ENCODE measurements at regions not wholly inside any gene's neighbourhood (a gene's known extent, or its start where the extent isn't known, plus 50 kb on each side); places are given as distances from the start of the nearest gene placed in this dataset.

DNA sequence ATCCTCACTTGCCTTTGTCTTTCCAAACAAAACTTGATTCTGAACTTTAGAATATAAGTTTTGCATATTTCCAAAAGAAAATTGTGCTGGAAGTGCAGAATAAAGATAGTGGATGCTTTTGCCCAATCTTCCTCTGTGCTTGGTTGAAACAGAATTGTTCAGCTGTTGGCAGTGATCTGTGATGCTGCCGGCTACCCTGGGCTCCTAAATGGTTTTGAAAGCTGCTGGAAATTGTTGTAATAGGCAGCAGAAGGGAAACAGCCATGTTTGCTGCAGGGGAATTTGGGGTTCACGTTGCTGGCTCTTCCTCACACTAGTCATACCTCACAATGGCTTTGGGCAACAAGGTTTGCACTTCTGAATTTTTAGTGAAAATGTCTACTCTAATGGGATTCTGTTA lies 398.0 kb downstream of the RAPGEF2 start:
- no peak for DNase-seq (ENCODE audit: low spot score)

DNA sequence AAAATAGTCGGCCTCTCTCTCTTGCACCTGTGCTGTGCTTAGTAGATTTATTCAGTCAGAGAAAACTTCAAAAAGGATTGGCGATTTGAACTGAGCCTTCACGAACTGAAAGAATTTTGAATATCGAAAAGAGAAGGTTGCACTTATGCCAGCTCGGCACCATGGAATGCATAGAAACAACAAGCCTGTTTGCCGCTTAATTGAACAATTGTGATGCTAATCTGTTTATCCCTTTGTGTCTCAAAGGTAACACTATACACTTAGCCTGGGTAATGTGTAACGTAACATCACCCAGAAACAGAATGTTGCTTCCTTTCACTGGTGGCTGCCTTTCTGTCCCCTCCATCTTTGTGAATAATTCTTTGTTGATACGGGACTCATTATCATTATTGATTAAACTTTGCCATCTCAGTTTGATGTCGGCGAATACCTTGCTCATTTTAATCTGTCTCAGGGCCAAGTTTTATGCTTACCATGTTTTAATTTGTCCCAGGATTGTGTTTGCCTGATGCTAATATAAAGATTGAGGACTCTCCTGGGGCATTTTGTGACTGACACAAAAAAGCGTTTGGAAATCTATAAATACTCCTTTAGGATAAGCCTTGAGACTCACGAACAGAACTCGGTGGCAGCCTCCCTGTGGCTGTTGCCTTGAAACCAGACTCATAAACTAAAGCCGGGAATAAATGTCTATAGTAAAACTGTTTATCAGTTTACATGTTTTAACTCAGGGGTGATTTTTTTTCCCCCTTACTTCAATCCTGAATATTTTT lies 400.5 kb downstream of the RAPGEF2 start:
- no peak for DNase-seq (ENCODE audit: low spot score)

DNA sequence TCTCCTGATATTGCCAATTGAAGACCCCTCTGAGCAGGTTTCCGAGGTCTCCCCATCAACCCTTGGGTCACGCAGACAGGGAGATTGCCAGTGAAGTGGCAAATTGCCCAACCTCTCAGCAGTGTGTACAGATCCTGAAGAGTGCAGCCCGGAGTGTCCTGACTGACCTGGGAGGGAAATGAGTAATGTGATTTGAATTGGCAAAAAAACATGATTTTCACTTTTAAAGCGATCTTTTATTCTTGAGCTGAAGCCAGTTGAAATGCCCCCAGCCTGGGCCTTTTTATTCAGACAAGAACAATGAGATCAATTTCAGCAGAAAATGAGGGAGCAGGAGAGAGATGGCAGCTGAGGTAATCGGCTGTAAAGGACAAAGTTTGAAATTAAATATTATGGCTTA lies 401.8 kb downstream of the RAPGEF2 start:
- no peak for DNase-seq (ENCODE audit: low spot score)

DNA sequence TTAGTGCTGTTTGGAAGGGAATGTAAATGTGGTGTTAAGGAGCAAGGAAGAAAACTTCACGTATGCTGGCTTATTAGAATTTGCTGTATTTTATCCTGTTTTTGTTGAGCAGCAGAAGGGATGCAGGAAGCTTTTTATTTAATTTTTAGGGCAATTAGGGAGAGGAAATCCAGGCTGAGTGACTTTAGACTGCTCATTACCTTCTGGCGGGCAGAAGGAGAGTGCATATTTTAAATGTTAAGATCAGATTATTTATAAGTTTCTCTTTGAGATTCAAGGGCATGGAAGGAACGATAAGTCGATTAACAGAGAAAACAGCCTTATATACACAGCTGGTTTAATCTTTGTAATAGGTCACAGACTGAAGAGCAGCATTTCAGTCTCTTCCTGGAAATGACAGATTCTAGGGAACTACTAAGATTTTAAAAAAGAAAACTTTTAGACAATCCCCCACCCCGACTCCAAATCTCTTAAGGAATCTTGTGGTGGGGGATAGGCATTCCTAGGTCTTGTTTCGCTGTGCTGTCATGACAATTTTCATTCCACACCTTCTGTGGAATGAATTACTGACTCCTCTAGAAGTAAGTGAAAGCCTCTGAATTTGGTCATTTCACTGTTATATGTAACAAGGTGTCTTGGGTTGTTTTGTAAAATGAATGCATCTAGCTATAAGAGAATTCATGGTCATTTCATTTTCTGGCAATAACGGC lies 402.5 kb downstream of the RAPGEF2 start:
- DNase-seq (ENCODE audit: low spot score): no peak

DNA sequence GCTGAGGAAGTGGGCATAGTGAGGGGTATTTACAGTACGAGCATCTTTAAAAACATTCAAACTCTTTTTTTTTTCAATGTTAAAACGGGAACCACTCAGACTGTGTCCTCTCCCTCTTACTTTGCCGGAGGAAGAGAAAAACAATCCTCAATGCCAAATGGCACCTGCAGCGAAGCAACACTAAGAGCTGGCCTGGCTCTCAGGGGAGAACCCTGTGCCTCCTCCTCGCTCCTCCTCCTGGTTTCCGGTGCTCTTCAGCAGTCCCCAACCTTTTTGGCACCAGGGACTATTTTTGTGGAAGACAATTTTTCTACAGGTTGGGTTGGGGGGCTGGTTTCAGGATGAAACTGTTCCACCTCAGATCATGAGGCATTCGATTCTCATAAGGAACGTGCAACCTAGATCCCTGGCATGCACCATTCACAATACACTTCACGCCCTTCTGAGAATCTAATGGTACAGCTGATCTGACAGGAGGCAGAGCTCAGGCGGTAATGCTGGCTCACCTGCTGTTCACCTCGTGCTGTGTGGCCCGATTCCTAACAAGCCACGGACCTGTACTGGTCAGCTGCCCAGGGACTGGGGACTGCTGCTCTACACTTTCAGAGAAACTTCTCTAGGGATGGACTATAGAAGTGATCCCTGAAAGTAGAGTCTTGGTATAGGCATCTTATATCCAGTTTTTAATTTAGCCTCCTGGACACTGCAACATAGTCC lies 404.1 kb downstream of the RAPGEF2 start:
- DNase-seq (ENCODE audit: low spot score): no peak

DNA sequence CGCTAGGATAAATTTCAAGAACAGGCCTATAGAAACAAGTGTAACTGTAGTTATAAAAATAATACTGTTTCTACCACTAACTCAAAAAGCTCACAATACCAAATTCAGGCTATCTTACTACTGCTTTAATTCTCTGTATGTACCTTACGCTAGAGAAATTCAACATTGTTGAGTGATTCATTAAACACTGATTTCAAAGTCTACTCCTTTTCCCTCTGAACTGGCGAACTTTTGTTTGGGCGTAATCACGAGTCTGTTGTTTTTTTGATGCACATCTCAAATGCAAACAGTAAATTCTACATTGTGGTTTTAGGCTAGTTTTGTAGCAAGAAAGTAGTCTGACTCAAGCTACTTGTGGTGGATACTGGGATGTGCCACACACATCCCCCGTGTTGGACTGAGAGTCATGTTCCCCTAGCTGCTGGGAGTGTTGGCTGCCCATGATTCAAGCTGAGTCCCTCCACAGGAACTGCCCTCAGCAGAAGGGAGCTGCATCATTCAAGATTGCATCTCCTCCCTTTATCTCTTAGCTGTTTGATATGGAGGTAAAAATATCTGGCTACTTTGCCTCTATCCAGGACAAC lies 406.1 kb downstream of the RAPGEF2 start:
- no peak for DNase-seq (ENCODE audit: low spot score)

DNA sequence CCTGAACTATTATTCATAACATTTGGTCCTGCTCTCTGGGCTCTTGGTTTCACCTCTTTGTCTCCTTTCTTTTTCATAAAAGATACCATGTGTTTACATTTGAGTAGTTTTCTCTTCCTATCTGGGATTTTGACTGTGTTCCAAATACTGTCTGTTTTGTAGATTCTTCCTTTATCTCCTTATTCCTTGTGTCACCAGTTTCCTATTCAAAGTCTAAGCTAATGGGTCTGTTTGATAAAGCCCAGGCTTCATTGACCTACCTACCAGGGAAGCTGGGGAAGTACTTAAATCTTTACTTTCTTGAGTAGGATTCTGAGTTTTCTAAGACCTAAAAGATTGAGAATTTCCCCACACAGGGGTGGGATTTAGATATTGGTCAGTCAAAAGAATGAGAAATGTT lies 409.5 kb downstream of the RAPGEF2 start:
- no peak for DNase-seq (ENCODE audit: low spot score)

DNA sequence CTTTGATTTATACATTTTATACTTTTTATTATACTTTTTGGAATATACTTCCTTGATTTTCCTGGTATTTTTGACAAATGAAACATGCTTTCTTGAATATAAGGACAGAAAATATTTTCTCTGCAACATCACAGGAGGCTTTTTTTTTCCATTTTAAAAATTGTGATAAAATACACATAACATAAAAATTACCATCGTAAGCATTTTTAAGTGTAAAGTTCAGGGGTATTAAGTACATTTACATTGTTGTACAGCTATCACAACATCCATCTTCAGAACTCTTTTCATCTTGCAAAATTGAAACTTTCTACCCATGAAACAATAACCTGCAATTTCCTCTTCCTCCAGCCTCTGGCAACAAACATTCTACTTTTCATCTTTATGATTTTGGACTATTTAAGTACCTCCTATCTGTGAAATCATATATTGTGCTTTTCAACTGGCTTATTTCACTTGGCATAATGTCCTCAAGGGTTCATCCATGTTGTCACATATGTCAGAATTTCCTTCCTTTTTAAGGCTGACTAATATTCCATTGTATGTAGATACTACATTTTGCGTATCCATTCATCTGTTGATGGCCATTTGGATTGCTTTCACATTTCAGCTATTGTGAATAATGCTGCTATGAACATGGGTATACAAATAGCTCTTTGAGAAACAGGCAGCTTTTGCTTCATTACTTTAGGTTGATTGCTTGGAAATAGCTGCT lies 412.6 kb downstream of the RAPGEF2 start:
- DNase-seq (ENCODE audit: low spot score): no peak

DNA sequence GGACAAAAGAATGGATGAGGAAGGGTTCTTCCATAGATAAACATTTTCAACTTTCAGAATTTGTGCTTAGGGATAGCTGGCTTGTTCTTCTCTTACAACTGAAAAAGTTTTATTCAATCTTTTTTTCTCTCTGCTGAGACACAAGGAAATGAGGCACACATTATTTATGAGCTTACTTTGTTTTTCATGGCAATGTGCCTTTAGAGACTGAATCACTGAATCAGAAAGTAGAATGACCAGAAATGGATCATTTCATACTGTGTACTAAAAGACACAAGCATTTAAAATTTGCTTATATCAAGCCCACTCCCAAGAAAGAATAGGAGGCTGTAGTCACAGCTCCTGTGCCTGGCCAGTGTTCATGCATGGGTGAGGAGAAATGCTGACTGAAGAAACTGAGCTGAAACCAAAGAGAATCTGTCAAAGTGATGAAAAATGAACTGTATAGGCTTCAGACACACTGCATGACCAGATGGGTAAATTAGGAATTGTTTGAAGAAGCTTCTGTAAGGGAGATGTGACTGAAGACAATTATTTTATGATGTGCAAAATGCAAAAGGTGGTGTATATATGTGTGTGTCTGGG lies 413.8 kb downstream of the RAPGEF2 start:
- no peak for DNase-seq (ENCODE audit: low spot score)

DNA sequence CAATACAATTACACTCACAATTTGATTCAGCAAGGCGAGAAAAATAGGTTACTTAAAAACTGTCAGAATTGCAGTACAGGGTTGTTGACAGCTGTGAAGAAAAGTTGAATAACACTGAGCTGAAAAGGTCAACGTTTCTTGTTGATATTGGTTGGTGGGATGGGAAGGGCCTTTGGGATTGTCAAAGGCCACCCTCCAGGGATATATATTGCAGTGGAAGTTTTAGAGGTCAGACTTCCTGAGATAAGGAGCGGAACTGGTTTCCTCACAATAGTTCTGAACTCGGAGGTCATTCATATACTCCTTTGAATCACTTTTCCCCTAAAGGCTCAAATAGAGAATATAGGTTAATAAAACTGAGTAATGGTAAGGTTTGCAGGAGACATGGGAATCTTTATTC lies 417.2 kb downstream of the RAPGEF2 start:
- DNase-seq (ENCODE audit: low spot score): no peak

DNA sequence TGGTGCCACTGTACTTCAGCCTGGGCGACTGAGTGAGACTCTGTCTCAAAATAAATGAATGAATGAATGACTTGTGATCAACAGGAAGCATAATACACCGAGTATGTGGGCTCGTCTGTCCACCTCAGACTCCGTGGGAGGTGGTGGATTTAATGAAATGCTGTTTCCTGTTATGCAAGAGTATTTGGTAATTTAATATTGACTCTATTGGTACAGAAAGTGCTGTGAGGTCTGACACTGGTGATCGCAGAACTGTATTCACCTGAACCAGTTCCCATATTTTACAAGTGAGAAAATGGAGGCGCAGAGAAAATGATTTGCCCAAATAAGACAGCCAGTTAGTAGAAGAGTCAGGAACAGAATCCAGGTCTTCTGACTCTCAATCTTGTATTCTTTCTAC lies 423.3 kb downstream of the RAPGEF2 start:
- DNase-seq (ENCODE audit: low spot score): no peak

DNA sequence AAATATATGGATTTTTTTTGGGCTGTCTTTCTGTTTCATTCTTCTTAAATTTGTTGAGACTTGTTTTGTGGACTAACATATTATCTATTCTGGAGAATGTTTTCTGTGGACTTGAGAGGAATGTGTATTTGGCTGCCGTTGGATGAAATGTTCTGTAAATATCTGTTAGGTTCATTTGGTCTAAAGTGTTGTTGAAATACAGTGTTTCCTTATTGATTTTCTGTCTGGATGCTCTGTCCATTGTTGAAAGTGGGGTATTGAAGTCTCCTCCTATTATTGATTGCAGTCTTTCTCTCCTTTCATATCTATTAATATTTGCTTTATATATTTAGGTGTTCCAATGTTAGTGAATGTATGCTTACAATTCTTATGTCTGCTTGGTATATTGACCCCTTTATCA lies 431.8 kb downstream of the RAPGEF2 start:
- no peak for DNase-seq (ENCODE audit: low spot score)

DNA sequence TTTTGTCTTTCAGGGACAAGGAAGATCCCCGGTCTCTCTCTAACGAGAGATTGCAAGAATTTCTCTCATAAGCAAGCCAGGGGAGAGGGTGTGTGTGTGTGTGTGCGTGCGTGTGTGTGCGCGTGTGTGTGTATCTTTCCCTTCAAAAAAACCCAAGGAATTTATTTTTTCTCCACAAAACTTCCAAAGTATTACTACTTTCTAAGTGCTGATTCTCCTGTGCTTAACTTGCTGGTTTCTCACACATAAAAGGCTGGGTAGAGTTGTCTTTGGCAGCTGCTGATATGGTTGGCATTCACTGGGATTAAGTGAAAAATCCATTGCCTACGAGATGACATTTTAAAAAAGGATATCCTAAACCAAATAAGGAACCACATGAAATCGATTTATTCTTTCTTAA lies 435.7 kb downstream of the RAPGEF2 start:
- no peak for DNase-seq (ENCODE audit: low spot score)

DNA sequence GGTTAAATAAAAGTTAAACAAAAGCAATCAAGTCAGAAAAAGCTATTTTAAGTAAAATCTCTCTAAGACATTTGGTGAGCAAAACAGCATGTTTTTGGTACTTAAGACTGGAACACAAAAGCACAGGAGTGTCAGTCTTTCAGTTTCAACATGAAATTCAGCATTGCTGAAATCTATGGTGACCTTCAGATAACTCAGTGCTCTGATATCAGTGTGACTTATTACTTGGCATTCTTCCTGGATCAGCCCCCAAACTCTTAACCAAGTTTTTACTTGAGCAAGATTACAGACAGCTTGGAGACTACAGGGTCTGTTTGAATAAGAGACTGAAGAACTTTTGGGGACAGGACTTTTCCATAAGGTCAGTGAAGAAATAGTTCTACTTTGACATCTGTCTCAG lies 437.2 kb downstream of the RAPGEF2 start:
- no peak for DNase-seq (ENCODE audit: low spot score)

DNA sequence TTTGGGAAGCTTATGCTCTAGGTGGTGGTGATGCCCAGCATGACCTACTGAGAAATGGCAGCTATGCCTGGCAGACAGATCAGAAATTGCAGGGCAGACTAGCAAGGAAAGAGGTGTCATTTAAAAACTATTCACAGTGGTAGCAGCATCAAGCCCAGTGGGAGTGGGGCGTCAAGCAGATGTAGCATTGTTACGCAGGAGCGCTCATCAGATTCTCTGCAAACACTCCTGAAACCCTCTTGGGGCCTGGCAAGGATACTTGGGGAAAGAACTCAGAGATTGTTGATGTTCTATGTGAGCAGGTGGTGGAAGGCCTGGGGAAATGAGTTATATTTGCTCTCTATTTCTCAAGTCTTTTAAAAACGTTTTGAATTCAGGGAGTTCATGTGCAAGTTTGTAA lies 437.6 kb downstream of the RAPGEF2 start:
- DNase-seq (ENCODE audit: low spot score): no peak

DNA sequence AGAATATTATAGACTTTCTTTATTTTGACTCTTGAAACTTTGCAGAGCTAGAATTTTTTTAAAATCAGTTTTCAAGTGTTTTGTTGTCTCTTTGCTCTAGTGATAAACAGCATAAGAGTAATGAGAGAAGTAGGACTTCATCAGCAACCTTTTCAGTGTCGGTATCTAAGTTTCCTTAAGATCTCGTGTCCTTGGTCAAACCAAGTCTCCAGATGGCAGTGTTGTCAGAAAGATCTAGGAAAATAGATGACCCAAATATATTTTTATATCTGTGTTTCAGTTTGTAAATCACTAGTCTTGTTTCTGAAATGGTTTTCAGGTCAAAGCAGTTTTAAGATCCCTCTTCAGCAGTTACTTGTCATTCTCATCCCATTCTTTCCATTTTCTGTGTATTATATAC lies 438.3 kb downstream of the RAPGEF2 start:
- no peak for DNase-seq (ENCODE audit: low spot score)

DNA sequence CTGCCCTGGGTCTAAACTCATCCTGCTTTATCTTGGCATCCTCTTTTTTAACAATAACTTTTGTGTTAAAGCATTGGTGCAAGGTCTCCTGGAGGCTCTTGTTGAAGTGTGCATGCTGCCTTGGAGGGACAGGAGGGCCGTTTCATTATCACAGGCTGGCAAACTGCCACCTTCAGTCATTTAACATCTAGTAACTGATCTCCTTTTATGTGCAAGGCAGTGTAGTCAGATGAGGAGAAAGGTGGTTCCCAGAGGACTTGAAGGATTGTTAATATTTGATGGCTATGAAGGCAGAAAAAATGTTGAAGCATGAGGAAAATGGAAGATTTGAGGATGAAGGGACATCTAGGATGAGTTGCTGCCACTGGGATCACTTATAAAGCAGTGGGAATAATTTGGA lies 439.4 kb downstream of the RAPGEF2 start:
- DNase-seq (ENCODE audit: low spot score): no peak

DNA sequence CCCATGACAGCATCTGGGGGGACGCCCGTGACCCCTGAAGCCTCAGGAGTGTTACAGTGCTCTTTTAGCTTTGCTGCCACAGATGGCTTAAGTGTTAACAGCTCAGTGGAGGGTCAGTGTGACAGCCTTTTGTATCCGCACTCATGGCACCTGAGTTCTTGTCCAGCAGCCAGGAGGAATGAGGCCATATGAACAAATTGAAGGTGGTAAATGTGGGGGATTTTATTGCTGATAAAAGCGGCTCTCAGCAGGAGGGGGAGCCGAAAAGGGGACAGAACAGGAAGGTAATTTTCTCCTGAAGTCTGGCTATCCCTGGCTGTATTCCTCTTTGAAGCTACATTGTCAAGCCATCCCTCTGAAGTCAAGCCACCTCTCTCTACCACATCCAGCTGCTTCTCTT lies 441.0 kb downstream of the RAPGEF2 start:
- DNase-seq (ENCODE audit: low spot score): no peak

DNA sequence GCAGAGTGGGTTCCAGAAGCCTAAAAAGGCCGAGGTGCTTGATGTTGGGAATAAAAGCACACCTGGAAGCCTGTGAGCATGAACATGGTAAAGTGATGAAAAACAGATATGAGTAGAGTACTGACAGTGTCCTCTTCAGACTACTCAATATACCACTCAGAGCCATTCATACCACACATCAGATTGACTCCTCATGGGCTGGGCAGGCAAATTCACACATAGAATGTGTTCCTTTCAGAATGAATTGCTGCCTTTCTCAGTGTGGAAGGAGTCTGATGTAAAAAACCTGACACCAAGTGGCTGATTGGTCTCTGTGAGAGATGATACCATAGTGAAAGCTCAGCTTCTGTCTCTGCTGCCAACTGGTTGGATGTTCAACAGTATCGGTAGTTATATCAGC lies 442.7 kb downstream of the RAPGEF2 start:
- DNase-seq (ENCODE audit: low spot score): no peak

DNA sequence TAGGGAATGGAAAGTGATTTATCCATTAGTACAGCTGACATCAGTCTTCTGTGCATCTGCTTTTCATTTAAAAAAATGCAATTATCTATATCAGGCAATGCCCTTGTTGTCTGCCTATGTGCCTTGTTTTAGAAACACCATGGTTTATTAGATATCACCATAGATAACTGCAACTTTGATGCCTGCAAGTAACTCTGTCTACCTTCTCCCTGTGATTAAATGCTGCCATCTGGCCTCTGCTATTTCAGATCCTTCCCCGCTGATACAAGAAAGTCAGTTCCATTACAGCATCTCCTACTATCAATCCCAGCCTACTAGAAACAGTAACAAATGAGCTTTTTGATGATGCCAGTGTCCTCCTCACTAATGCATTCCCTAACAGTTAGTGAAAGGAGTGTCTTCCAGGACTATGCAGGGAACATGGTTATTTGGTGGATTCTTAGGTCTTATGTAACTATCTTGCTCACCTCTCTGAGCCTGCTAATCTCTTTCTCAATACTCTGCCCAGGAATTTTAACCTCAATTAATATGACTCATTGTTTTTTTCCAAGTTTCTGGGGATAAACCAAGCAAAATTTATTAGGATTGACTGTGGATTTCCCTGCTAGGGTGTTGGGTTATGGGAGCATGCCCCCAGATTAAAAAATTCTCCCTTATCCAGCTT lies 444.9 kb downstream of the RAPGEF2 start:
- no peak for DNase-seq (ENCODE audit: low spot score)

DNA sequence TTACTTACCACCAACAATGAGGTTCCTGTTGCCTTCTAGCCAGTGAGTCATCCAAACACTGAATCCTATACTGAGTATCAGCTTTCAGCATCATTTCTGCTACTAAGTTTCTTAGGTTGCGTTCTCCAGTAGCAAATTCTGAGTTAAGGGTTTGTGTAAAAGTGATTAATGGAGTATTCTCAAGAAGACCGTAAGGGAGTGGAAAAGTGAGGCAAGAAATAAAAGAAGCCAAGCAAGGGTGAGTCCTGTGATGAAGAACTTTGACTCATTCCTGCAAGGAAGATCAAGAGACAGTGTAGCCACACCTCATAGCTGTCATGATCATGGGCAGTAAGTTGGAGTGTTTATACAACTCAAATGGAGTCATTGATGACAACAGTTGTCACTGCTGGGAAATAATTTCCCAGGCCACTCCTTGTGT lies 446.2 kb downstream of the RAPGEF2 start:
- DNase-seq (ENCODE audit: low spot score): no peak
